NCI-H2029 treated with DMSO at 0.1 percent for 48 hours (cell line): ENCODE measurements at regions not wholly inside any gene's neighbourhood (a gene's known extent, or its start where the extent isn't known, plus 50 kb on each side); places are given as distances from the start of the nearest gene placed in this dataset.
"Not testable (repeated sequence)": the region's sequence is repeated elsewhere in the genome, so short reads cannot be mapped to it uniquely, and the experiment has no call there.

Experiments
- DNase-seq: peaks from one replicate; lab custom pipeline; 2025; lab: John Stamatoyannopoulos, UW

GRCh38 chr11:16536513-16536912 is 180.2 kb upstream of the SOX6 start:
- no peak for DNase-seq

DNA sequence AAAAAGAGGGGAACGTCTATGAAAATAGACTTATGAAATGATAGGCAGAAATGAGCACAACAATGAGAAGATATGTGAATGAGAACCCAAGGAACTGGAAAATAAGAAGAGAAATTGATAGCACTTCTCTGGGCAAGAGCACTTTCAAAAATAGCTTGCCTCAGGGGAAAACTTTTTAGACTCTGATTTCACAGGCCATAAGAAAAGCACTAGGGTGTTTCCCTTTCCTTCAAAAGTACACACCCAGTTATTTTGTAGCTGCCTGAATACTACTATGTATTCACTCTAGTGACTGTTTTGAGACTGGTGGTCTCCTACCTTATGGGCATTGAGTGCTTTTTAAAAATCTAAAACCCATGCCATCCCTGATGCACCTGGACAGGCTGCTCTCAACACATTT is 172.3 kb upstream of the SOX6 start:
- no peak for DNase-seq

- DNase-seq: no peak
These were observed 171.3 kb upstream of the SOX6 start for GRCh38 chr11:16527525-16528246.

- no peak for DNase-seq
These were observed 170.6 kb upstream of the SOX6 start for GRCh38 chr11:16526947-16527346.

DNA sequence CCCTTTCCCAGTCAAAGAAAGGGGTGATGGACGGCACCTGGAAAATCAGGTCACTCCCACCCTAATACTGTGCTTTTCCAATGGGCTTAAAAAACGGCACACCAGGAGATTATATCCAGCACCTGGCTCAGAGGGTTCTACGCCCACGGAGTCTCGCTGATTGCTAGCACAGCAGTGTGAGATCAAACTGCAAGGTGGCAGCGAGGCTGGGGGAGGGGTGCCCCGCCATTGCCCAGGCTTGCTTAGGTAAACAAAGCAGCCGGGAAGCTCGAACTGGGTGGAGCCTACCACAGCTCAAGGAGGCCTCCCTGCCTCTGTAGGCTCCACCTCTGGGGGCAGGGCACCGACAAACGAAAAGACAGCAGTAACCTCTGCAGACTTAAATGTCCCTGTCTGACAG is 164.4 kb upstream of the SOX6 start:
- DNase-seq: not testable (repeated sequence)

DNA sequence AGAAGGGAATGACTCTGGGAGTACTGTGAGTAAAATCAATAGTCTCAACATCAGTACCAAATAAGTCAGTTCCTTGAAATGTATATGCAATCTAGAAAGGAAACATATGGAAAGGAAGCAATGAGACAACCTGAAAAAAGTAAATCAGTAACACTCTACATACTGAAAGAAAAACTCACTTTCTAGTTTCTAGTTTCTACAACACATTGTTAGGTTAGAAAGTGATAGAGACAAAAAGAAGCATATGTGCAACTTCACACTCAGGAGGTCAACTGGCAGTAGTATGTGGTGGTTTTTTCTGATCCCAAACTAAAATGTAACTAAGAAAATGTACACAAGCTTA is 156.5 kb upstream of the SOX6 start:
- DNase-seq: no peak

DNA sequence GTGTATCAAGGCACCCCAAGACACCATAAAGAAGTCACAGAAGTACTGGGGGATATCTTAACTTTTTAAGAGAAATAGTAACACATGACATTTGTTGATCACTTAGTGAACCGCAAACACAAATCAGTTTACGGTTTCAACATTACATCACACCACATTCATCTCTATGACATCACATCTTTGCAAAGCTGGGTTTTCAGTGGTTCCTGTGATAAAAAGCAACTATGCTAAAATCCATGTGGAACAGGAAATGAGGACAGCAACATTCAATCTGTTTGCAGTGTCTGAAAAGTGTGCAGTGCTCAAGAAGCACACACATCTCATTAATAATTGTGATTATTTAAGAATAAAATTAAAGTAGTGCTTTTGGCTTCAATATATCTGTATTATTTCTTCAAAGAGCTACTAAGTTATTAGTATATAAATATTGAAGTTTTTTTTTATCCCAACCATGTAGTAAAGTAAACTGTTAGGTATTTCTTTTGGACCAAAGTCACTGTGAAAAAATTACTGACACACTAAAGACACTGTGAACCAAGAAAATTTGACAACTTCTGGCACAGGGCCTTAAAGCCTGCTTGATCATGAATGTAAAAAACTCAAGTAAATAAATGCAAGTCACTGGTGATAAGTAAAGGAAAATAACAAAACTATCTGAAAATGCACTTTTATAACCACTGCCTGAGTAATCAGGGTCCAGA is 156.0 kb upstream of the SOX6 start:
- no peak for DNase-seq

- no peak for DNase-seq
These were observed 155.1 kb upstream of the SOX6 start for GRCh38 chr11:16511116-16512114.

- no peak for DNase-seq
These were observed 149.1 kb upstream of the SOX6 start for GRCh38 chr11:16505481-16505880.

GRCh38 chr11:16503891-16504290 is 147.5 kb upstream of the SOX6 start:
- DNase-seq: not testable (repeated sequence)

DNA sequence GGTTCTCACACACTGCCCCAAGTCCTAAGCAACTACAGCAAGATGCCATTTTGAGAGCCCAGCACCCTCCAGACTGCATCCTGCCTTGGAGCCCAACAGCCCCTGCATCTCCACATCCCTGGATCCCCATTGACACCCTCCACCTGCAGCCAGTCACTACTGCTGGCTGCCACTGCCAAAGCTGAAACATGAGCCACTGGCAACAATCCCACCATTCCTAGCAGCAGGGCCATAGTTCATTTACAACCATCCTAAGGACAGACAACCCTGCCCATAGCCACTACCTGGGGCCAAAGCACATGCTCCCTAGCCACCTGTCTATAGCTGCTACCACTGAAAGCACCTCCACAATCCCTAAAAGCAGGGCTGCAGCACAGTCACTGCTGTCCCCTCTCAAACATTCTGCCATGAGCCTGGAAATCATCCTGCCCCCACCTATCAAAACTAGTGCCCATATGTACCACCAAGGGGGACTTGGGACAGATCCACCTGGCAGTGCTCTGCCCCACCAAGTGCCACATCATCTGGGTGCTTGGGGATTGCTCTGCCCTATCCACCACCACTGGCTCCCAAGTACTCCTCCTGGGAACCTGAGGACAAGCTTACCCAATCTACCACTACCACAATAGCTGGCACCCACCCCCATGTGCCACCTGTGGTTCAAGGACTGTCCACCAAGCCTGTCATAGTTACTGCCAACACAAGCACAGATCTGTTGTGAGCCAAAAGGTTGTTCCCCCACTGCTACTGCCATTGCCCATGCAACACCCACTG is 138.8 kb upstream of the SOX6 start:
- no peak for DNase-seq

GRCh38 chr11:16484434-16484833 is 128.1 kb upstream of the SOX6 start:
- no peak for DNase-seq

DNA sequence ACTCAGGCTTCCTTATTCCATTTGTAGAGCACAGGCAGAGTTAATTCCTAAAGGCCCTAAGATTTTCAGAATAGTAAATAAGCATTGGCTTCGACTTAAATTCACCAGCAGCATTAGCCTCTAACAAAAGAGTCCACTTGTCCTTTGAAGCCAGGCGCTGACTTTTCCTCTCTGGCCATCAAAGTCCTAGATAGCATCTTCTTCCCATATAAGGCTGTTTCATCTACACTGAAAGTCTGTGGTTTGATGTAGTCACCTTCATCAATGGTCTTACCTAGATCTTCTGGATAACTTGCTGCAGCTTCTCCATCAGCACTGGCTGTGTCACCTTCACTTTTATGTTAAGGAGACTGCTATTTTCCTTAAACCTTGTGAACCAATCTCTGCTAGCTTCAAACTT is 118.3 kb upstream of the SOX6 start:
- DNase-seq: no peak

DNA sequence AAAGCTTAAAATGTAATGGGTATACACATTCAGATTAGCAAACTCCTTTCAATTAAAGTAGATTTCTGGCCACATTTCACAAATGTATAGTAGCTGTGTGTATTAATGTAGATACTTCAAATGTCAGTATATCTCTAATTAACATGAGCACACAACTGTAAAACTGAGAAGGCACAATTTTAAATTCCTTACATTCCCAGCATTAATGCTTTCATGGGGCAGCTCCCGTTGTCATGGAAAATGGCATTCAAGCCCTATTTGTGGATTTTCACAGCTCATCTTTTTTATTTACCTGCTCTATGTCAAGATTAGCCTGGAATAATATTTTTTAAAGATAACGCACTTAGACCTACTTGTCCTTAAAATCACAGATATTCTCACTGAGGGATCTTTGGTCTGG is 113.6 kb upstream of the SOX6 start:
- DNase-seq: no peak

DNA sequence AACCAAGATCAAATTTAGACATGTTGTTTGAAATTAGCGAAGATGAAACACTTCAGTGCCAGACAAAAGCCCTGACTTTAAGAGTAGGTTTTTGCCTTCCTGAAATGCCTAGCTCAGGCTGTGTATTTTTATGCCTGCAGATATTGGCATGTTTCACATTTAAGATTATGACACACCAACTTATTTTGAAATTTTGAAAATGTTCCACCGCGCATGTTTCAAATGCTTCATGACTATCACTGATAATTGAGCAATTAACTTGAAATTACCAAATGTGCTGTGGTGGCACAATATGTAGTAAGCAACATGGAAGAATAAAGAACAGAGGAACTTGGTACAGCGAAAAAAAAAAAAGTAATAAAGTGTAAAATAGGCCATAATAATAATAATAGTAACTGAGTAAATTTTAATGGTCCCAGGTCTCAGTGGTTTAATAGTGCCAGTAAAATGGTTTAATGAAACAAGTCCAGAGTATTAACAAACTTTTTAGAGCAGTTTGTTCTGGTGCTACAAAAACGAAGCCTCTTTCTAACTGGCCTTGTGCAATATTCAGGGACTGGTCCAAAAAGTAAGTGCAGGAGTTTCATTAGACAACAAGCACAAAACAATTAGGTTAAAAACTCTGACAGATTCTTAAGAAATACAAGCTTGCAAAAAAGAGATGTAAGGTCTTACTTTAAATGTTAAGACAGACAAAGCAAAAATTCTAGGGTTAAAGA is 112.5 kb upstream of the SOX6 start:
- no peak for DNase-seq

- DNase-seq: no peak
These were observed 104.2 kb upstream of the SOX6 start for GRCh38 chr11:16460508-16460907.

DNA sequence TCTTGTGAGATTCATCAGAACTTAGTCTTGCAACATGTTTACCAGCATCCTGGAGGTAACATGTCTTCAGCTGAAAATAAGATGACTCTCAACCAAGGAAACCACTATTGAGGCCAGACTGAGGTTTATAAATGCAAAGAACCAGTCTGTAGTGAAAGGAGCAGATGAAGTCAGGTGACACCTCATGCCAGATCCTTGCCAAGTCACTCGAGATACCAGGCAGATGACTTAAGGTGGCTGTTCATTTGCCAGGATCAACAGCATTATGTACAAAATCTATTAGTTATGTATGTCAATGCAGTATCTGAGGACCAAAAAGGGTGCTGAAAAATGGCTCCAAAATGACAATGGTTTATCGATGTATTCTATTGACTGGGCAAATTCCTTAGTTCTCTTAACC is 100.0 kb upstream of the SOX6 start:
- DNase-seq: no peak

GRCh38 chr11:16454289-16454863 is 98.0 kb upstream of the SOX6 start:
- DNase-seq: no peak

DNA sequence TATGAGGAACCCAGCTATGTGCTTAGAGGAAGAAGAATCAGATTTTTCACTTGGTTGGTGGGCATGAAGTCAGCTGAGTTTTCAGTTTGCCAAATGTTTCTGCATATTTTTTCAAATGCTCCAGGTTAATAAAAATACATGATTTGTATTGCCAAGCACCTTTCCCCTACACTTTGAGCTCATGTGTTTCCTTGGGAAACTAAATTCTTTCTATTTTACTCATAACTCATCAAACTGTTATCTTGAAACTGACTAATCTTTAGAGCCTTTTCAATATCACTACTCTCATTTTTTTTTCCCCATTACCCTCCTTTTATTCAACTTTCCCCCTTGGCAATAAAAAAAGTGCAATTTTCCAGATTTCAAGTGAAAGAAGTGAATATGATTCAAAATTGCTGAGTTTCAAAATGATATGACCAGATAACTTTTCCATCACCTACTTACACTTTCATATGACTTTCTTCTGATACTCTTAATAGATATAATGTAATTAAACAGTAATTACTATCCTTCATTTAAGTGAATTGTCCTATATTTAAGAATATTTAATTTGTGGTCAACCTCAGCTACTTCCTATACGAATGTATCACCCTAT is 91.9 kb upstream of the SOX6 start:
- DNase-seq: no peak

- no peak for DNase-seq
These were observed 85.1 kb upstream of the SOX6 start for GRCh38 chr11:16441461-16441860.

DNA sequence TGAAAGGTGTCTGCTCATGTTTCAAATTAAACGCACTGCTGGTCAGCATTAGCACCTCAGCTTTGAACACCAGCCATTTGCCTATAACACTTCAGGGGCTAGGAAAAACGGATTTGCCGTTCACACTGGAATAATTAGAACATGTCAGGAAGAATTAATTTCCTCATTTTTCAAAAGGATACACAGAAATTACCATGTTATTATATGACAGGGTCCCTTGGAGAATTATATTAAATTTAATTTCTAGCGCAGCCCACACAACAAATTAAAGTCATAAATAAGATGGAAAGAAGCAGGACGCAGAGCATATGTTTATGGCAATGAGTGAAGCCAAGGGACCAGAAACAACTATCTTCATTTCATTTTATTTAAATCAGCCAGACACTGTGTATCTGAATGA is 83.8 kb upstream of the SOX6 start:
- DNase-seq: no peak
